ELF-1 (cell line): ENCODE measurements at regions not wholly inside any gene's neighbourhood (a gene's known extent, or its start where the extent isn't known, plus 50 kb on each side); places are given as distances from the start of the nearest gene placed in this dataset.
"Not testable (repeated sequence)": the region's sequence is repeated elsewhere in the genome, so short reads cannot be mapped to it uniquely, and the experiment has no call there.

Experiments
- DNase-seq: peaks from one replicate; pipeline ENCODE4 v3.0.0-alpha.2; 2016; ENCODE audit warnings: low read depth, low spot score

GRCh38 chr21:10325546-10325945 lies 195.8 kb upstream of the TPTE start:
- DNase-seq = not testable (repeated sequence)

- not testable (repeated sequence) for DNase-seq
These were observed 195.2 kb upstream of the TPTE start for GRCh38 chr21:10326146-10326545.

GRCh38 chr21:10328646-10329045 lies 192.7 kb upstream of the TPTE start:
- not testable (repeated sequence) for DNase-seq

DNA sequence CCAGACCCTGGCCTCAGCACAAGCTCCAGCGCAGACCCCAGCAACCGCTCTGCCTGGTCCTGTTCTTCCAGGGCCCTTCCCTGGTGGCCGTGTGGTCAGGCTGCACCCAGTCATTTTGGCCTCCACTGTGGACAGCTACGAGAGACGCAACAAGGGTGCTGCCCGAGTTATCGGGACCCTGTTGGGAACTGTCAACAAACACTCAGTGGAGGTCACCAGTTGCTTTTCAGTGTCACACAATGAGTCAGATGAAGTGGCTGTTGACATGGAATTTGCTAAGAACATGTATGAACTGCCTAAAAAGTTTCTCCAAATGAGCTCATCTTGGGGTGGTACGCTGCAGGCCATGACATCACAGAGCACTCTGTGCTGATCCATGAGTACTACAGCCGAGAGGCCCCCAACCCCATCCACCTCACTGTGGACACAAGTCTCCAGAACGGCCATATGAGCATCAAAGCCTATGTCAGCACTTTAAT lies 190.7 kb upstream of the TPTE start:
- DNase-seq = not testable (repeated sequence)

DNA sequence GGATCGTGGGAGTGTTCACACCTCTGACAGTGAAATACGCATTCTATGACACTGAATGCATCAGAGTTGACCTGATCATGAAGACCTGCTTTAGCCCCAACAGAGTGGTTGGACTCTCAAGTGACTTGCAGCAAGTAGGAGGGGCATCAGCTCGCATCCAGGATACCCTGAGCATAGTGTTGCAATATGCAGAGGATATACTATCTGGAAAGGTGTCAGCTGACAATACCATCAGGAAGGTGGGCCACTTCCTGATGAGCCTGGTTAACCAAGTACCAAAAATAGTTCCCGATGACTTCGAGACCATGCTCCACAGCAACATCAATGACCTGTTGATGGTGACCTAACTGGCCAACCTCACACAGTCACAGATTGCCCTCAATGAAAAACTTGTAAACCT lies 190.2 kb upstream of the TPTE start:
- not testable (repeated sequence) for DNase-seq

- not testable (repeated sequence) for DNase-seq
These were observed 188.4 kb upstream of the TPTE start for GRCh38 chr21:10332935-10333334.

- not testable (repeated sequence) for DNase-seq
These were observed 187.0 kb upstream of the TPTE start for GRCh38 chr21:10334391-10334790.

DNA sequence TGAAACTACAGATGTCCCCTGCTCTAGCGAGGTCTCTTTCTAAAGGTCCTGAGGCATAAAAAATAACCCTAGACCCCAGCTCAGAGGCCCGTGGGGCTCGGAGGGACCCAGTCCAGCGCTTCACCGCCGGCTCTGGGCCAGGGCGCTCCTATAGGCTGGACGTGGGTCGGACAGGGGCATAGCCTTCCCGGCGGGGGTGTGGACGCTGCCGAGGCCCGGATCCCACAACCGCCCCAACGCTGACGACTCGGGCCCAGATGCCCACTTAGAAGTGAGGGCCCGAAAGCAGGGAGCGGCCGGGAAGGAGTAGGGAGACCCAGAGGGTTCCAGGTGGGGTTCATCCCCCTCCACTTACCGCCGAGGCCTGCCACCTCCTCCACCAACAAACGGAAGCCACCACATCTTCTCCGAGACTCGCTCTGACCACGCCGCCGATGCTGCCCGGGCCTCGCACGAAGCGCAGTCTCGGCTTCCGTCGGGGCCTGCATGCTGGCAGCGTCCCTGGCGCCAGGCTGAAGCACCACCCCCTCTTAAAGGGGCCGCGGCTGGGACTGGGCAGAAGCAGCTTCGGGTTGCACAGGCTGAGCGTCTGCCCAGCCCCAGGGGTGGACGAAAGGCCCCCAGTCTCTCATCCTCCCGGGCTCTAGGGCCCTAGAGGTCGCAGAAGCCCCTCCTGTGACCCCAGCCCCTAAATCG lies 179.0 kb upstream of the TPTE start:
- not testable (repeated sequence) for DNase-seq

DNA sequence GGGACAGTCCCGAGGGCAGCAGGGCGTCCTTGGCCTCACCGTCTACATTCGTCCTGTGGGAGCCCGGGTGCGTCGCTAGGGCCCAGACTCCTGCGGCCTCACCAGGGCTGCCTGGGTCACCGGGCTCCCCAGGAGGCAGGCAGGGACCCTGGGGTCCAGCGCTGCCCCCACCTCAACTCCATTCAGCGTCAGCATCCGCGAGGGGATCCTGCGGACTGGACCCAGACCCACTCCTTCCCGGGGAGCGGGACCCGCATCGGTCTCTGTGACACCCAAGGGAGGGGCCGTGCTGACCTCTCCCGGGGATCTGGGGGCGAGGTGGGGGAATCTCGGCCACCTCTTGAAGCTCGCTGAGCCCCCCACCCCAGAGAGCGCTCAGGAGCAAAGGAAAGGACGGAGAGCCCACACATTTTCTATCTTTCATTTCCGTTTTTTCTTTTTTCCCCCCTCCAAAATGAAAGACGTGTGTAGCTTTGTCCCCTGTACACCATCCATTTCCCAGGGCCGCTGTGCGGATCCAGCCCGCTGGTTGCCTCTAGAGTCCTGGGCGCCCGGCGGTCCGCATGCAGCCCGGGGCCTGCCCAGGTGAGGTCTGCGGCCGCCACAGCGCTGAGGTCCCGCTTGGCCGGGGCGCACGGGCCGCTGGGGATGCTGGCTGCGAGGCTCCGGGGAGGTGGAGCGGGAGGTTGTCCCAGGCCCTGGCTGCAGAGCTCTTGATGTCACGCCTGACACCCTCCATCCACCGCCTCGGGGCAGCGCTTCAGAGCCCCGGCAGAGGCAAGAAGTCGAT lies 178.0 kb upstream of the TPTE start:
- DNase-seq = not testable (repeated sequence)

DNA sequence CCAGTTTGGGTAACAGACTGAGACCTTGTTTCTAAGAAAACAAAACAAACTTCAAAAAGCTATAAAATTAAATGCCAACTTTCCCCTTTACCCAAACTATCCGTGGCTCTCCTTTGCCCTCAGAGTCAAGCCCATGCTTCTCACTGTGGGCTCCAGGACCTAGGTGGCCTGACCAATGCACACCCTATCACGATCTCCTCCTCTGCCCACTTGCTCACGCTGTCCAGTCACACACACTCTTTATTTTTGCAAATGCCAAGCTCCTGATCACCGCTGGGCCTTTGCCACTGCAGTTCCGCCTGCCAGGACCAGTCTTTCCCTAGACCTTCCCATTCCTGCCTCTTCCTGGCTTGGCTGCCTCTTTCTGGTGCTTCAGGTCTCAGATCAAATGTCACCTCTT lies 177.1 kb upstream of the TPTE start:
- not testable (repeated sequence) for DNase-seq

DNA sequence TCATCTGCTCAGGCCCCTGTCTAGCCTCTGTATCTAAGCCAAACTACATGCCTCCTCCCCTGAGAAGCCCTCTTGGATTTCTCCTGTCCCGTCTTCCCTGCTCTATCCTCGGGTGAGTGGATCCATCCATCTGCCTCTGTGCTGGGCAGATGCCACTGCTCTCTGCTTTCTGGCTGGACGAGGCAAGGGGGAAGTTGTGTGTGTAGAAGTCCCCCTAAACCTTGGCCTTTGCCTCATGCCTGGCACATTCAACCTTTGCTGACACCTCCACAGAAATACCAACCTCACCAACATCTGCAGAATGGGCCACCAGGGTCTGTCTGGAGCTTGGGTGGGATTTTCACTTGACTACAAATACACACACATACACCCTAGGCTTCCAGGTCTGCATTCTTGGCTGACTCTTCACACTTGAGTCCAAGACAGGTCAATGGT lies 176.2 kb upstream of the TPTE start:
- not testable (repeated sequence) for DNase-seq

- DNase-seq = not testable (repeated sequence)
These were observed 175.1 kb upstream of the TPTE start for GRCh38 chr21:10346249-10346648.

DNA sequence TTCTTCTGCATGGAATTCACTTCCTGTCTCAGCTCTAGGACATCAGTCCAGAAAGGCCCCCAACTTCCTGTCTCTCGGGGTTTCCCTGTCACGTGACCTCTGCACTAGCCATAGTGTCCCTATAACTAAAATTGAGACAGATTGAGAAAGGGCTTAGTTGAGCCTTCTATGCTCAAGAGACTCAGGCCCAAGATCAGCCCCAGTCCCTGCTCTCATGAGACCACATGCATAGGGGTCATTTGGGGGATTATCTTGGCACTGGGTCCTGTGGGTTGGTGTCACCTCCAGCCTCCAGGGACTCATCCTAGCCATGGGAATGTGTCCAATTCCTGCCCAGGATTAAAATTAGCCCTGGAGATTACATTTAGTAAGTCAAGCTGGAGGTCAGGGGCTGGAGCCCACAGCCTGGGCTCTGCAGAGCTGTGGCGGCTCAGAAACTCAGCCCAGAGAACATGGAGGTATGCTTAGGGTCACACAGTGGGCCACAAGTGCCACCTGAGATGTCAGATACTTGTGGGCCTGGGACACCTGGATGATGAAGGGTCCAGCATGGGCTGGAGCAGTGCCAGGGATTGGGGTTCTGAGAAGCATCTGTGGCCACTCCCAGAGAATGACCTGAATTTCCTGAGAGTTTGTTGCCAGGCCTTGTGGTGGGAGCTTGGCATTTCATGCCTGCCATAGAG lies 174.3 kb upstream of the TPTE start:
- not testable (repeated sequence) for DNase-seq

DNA sequence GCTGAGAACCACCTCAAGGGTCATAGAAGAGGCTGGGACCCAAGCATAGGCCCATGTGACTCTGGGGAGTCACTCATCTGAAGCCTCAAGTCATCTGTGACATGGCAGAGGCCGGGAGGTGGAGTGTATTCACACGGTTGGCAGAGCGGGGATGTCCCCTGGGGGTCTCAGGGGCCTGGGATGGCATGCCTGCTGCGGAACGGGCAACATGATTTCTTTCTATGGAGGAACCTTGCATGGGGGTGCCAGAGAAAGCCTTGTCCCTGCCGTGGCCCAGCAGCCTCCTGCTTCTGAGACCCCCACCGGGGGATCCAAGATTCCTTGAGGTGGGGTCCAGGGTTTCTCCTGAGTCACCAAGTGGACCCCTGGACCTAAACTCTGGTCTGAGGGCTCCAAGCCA lies 173.7 kb upstream of the TPTE start:
- DNase-seq = not testable (repeated sequence)

- DNase-seq = not testable (repeated sequence)
These were observed 173.2 kb upstream of the TPTE start for GRCh38 chr21:10348150-10348549.

GRCh38 chr21:10354851-10355578 lies 166.4 kb upstream of the TPTE start:
- DNase-seq = not testable (repeated sequence)

- not testable (repeated sequence) for DNase-seq
These were observed 162.3 kb upstream of the TPTE start for GRCh38 chr21:10359120-10359519.

- DNase-seq = not testable (repeated sequence)
These were observed 161.5 kb upstream of the TPTE start for GRCh38 chr21:10359911-10360310.

DNA sequence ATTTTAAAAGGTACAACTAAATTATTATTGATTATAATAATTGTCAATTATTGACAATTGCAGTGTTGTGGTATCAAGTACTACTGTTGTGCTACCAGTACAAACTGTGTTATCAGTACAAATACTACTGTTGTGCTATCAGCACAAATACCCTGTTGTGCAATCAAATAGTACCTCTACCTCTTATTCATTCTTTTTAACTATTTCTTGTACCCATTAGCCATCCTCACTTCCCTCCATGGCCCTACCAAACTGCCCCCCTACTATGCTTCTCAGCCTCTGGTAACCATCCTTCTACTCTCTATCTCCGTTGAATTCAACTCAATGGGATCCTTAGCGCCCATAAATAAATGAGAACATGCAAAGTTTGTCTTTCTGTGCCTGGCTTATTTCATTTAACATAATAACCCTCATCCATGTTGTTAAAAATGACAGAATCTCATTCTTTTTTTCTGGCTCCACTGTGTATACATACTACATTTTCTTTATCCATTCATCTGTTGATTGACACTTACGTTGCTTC lies 160.1 kb upstream of the TPTE start:
- DNase-seq = not testable (repeated sequence)

- DNase-seq = not testable (repeated sequence)
These were observed 158.6 kb upstream of the TPTE start for GRCh38 chr21:10362816-10363215.

DNA sequence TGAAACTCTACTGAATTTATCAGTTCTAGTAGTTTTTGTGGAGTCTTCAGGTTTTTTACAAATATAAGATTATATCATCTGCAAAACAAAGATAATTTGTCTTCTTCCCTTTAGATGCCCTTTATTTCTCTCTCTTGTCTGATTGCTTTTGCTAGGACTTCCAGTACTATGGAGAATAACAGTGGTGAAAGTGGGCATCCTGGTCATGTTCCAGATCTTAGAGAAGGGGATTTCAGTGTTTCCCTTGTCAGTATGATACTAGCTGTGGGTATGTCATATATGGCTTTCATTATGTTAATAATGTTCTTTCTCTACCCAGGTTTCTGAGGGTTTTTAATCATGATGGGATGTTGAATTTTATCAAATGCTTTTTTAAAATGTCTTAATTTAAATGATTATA lies 158.1 kb upstream of the TPTE start:
- DNase-seq = not testable (repeated sequence)
